ENCODE measurements at regions not wholly inside any gene's neighbourhood (a gene's known extent, or its start where the extent isn't known, plus 50 kb on each side); places are given as distances from the start of the nearest gene placed in this dataset.

- DNase-seq (ENCODE audit: low read depth): no peak
Measured at GRCh38 chr2:14557111-14557510, 75.4 kb upstream of the LRATD1 start.

GRCh38 chr2:14557916-14558315, 74.6 kb upstream of the LRATD1 start:
- H3K4me3 ChIP-seq (ENCODE audit: low read depth, low read length): no peak overlapping the region
- in situ Hi-C loops (cut with HindIII; ENCODE audit: low sequenced_read_pairs): no loop called here
- no peak for DNase-seq (ENCODE audit: low read depth)
- no peak for TF ChIP-seq CTCF (IDR thresholded peaks at IDR 0.05; ENCODE audit: low read depth, low read length, missing control alignments)

More at GRCh38 chr2:14557111-14557510, 75.4 kb upstream of the LRATD1 start:
- in situ Hi-C loops (cut with HindIII; ENCODE audit: low sequenced_read_pairs): no loop called here
- TF ChIP-seq CTCF (IDR thresholded peaks at IDR 0.05; ENCODE audit: low read depth, low read length, missing control alignments): no peak
- no peak overlapping the region for H3K4me3 ChIP-seq (ENCODE audit: low read depth, low read length)

- no peak for DNase-seq (ENCODE audit: low read depth)
- H3K4me3 ChIP-seq (ENCODE audit: low read depth, low read length): no peak overlapping the region
- TF ChIP-seq CTCF (IDR thresholded peaks at IDR 0.05; ENCODE audit: low read depth, low read length, missing control alignments): no peak
- in situ Hi-C loops (cut with HindIII; ENCODE audit: low sequenced_read_pairs): no loop called here
Measured at GRCh38 chr2:14558335-14558919, 74.1 kb upstream of the LRATD1 start.

GRCh38 chr2:14560716-14561115, 71.8 kb upstream of the LRATD1 start:
- no peak overlapping the region for H3K4me3 ChIP-seq (ENCODE audit: low read depth, low read length)
- no peak for DNase-seq (ENCODE audit: low read depth)
- in situ Hi-C loops (cut with HindIII; ENCODE audit: low sequenced_read_pairs): no loop called here
- TF ChIP-seq CTCF (IDR thresholded peaks at IDR 0.05; ENCODE audit: low read depth, low read length, missing control alignments): no peak

- TF ChIP-seq CTCF (IDR thresholded peaks at IDR 0.05; ENCODE audit: low read depth, low read length, missing control alignments): no peak
- in situ Hi-C loops (cut with HindIII; ENCODE audit: low sequenced_read_pairs): no loop called here
- H3K4me3 ChIP-seq (ENCODE audit: low read depth, low read length): no peak overlapping the region
- no peak for DNase-seq (ENCODE audit: low read depth)
Measured at GRCh38 chr2:14563324-14563723, 69.2 kb upstream of the LRATD1 start.

GRCh38 chr2:14565666-14566065, 66.9 kb upstream of the LRATD1 start:
- H3K4me3 ChIP-seq (ENCODE audit: low read depth, low read length): no peak overlapping the region
- TF ChIP-seq CTCF (IDR thresholded peaks at IDR 0.05; ENCODE audit: low read depth, low read length, missing control alignments): no peak
- no peak for DNase-seq (ENCODE audit: low read depth)
- in situ Hi-C loops (cut with HindIII; ENCODE audit: low sequenced_read_pairs): no loop called here

All from astrocyte of the cerebellum (primary cell).